ENCODE measurements at regions not wholly inside any gene's neighbourhood (a gene's known extent, or its start where the extent isn't known, plus 50 kb on each side); places are given as distances from the start of the nearest gene placed in this dataset.

DNA sequence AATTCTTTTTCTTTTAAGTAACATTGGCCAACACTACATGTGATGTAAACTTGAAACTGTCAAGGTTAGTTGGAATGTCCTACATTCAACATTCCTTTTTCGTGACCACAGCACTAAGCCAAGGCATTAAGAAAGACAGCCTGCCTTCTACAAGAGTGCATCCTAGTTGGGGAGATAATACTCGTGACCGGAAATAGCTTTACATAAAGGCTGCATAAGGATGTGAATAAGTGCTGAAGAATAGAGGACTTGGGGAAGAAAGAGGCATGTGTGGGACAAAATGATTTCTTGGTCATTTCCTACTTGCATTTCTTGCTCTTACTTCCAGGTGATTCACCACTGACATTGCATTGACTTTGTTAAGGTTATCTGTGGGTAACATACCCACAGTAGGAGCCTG is 282.0 kb downstream of the DMRT2 start:
- H3K9me3 ChIP-seq = no peaks in the 10 kb centered on the region
- H3K4me1 ChIP-seq (ENCODE audit: control insufficient read depth in 1 of 2, insufficient read depth in 2 of 2, low read depth in 1 of 2, low read length in 1 of 2) = no peaks in the 10 kb centered on the region
- TF ChIP-seq, protein P1, sequence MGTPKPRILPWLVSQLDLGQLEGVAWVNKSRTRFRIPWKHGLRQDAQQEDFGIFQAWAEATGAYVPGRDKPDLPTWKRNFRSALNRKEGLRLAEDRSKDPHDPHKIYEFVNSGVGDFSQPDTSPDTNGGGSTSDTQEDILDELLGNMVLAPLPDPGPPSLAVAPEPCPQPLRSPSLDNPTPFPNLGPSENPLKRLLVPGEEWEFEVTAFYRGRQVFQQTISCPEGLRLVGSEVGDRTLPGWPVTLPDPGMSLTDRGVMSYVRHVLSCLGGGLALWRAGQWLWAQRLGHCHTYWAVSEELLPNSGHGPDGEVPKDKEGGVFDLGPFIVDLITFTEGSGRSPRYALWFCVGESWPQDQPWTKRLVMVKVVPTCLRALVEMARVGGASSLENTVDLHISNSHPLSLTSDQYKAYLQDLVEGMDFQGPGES (IDR thresholded peaks at IDR 0.05; ENCODE audit: low read depth, low read length) = no peak
- TF ChIP-seq, protein P2, sequence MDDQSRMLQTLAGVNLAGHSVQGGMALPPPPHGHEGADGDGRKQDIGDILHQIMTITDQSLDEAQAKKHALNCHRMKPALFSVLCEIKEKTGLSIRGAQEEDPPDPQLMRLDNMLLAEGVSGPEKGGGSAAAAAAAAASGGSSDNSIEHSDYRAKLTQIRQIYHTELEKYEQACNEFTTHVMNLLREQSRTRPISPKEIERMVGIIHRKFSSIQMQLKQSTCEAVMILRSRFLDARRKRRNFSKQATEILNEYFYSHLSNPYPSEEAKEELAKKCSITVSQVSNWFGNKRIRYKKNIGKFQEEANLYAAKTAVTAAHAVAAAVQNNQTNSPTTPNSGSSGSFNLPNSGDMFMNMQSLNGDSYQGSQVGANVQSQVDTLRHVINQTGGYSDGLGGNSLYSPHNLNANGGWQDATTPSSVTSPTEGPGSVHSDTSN (IDR thresholded peaks at IDR 0.05) = no peak
- TF ChIP-seq TCF12 (IDR thresholded peaks at IDR 0.05) = no peak
- TF ChIP-seq NRF1 (IDR thresholded peaks at IDR 0.05; ENCODE audit: low read depth, low read length) = no peak
- TF ChIP-seq RXRA (IDR thresholded peaks at IDR 0.05; ENCODE audit: borderline replicate concordance, low read depth) = no peak
- TF ChIP-seq MXI1 (IDR thresholded peaks at IDR 0.05; ENCODE audit: low read depth, low read length) = no peak
- no peak for TF ChIP-seq SIN3A (IDR thresholded peaks at IDR 0.05; ENCODE audit: borderline replicate concordance, low read depth, low read length)
- TF ChIP-seq RFX5 (IDR thresholded peaks at IDR 0.05; ENCODE audit: low read length) = no peak
- TF ChIP-seq FOSL2 (IDR thresholded peaks at IDR 0.05; ENCODE audit: borderline replicate concordance, low read depth) = no peak
- TF ChIP-seq TEAD4 (IDR thresholded peaks at IDR 0.05; ENCODE audit: borderline replicate concordance, insufficient read depth) = no peak
- no peak for TF ChIP-seq GABPA (IDR thresholded peaks at IDR 0.05; ENCODE audit: low read depth)
- no peak for TF ChIP-seq RAD21 (IDR thresholded peaks at IDR 0.05; ENCODE audit: low read length)
- no peak for TF ChIP-seq GATA2 (CRISPR knock-in tag; IDR thresholded peaks at IDR 0.05)
- no peak for TF ChIP-seq FOXM1 (IDR thresholded peaks at IDR 0.05; ENCODE audit: low read depth)
- TF ChIP-seq CHD2 (IDR thresholded peaks at IDR 0.05; ENCODE audit: low read length, partially characterized antibody) = no peak
- TF ChIP-seq, protein P3, sequence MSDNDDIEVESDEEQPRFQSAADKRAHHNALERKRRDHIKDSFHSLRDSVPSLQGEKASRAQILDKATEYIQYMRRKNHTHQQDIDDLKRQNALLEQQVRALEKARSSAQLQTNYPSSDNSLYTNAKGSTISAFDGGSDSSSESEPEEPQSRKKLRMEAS (IDR thresholded peaks at IDR 0.05; ENCODE audit: low read depth) = no peak
- TF ChIP-seq, protein P4, sequence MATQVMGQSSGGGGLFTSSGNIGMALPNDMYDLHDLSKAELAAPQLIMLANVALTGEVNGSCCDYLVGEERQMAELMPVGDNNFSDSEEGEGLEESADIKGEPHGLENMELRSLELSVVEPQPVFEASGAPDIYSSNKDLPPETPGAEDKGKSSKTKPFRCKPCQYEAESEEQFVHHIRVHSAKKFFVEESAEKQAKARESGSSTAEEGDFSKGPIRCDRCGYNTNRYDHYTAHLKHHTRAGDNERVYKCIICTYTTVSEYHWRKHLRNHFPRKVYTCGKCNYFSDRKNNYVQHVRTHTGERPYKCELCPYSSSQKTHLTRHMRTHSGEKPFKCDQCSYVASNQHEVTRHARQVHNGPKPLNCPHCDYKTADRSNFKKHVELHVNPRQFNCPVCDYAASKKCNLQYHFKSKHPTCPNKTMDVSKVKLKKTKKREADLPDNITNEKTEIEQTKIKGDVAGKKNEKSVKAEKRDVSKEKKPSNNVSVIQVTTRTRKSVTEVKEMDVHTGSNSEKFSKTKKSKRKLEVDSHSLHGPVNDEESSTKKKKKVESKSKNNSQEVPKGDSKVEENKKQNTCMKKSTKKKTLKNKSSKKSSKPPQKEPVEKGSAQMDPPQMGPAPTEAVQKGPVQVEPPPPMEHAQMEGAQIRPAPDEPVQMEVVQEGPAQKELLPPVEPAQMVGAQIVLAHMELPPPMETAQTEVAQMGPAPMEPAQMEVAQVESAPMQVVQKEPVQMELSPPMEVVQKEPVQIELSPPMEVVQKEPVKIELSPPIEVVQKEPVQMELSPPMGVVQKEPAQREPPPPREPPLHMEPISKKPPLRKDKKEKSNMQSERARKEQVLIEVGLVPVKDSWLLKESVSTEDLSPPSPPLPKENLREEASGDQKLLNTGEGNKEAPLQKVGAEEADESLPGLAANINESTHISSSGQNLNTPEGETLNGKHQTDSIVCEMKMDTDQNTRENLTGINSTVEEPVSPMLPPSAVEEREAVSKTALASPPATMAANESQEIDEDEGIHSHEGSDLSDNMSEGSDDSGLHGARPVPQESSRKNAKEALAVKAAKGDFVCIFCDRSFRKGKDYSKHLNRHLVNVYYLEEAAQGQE (IDR thresholded peaks at IDR 0.05; ENCODE audit: low read depth, low read length) = no peak
- TF ChIP-seq, protein P5, sequence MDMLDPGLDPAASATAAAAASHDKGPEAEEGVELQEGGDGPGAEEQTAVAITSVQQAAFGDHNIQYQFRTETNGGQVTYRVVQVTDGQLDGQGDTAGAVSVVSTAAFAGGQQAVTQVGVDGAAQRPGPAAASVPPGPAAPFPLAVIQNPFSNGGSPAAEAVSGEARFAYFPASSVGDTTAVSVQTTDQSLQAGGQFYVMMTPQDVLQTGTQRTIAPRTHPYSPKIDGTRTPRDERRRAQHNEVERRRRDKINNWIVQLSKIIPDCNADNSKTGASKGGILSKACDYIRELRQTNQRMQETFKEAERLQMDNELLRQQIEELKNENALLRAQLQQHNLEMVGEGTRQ (IDR thresholded peaks at IDR 0.05; ENCODE audit: borderline replicate concordance, low read depth, low read length) = no peak
- DNase-seq = no peak
- no peak overlapping the region for H3K4me3 ChIP-seq (ENCODE audit: low read depth in 2 of 2, low read length in 1 of 2)
- no peak overlapping the region for H3K4me2 ChIP-seq
- no peaks in the 10 kb centered on the region for H3F3A ChIP-seq (replicated peaks; ENCODE audit: insufficient read depth)
- no peaks in the 10 kb centered on the region for H3K27me3 ChIP-seq (ENCODE audit: insufficient read depth)
- POLR2A ChIA-PET = no interaction called here
- no peak overlapping the region for H3K9ac ChIP-seq
- H2AFZ ChIP-seq (ENCODE audit: low read depth) = no peak overlapping the region
- H3K36me3 ChIP-seq (replicated peaks in 1 of 2; ENCODE audit: control insufficient read depth in 1 of 2, insufficient read depth in 2 of 2, low read length in 1 of 2) = no peaks in the 10 kb centered on the region
- H3K79me2 ChIP-seq (ENCODE audit: insufficient read depth) = no peaks in the 10 kb centered on the region
- H3K9me2 ChIP-seq = no peaks in the 10 kb centered on the region
- 1% methylated on average over 3 of the region's 3 CpGs for WGBS (ENCODE audit: low lambda C conversion rate)
- H4K20me1 ChIP-seq (ENCODE audit: insufficient read depth) = no peaks in the 10 kb centered on the region
- CTCF ChIA-PET = interaction anchor here (0.5 kb wide), 1 partner anchor 152 kb away, joined by 4 read pairs; no protein-coding TSS in a partner anchor
- H3K27ac ChIP-seq (ENCODE audit: low read depth in 2 of 2, low read length in 1 of 2) = no peak overlapping the region
